CD14-positive monocyte (primary cell): ENCODE measurements at regions not wholly inside any gene's neighbourhood (a gene's known extent, or its start where the extent isn't known, plus 50 kb on each side); places are given as distances from the start of the nearest gene placed in this dataset.

Experiments
- DNase-seq, 3 donors: peaks; one replicate each; pipeline ENCODE4 v3.0.0-alpha.2; 2011 to 2022
- H2AFZ ChIP-seq: 2 replicates; pipeline ENCODE4 v1.6.0; 2012; ENCODE audit warnings: mild to moderate bottlenecking, low read depth, low read length, inconsistent platforms; ENCODE audit not compliant: insufficient read depth, poor library complexity, severe bottlenecking
- H3K27ac ChIP-seq, 2 donors: 1 replicate in 1 of 2; 2 replicates in 1 of 2; pipeline ENCODE4 v1.5.1; 2012 to 2013; ENCODE audit warnings: low read length in 2 of 2, control low read depth in 1 of 2, inconsistent platforms in 1 of 2, low read depth in 1 of 2, mild to moderate bottlenecking in 1 of 2
- H3K27me3 ChIP-seq, 2 donors: one replicate each; pipeline versions ENCODE4 v1.6.0 to v1.6.1; 2011 to 2013; ENCODE audit warnings: low read length in 2 of 2; ENCODE audit not compliant: control insufficient read depth in 2 of 2, insufficient read depth in 2 of 2
- H3K36me3 ChIP-seq, 2 donors: replicated peaks in 1 of 2; 1 replicate in 1 of 2; 2 replicates in 1 of 2; pipeline versions ENCODE4 v1.5.1 to v1.6.1; 2012 to 2013; ENCODE audit warnings: low read length in 2 of 2, control low read depth in 1 of 2, inconsistent platforms in 1 of 2, mild to moderate bottlenecking in 1 of 2; ENCODE audit not compliant: insufficient read depth in 2 of 2, control insufficient read depth in 1 of 2
- H3K4me1 ChIP-seq, 2 donors: 1 replicate in 1 of 2; 2 replicates in 1 of 2; pipeline versions ENCODE4 v1.5.1 to v1.6.1; 2012 to 2013; ENCODE audit warnings: low read length in 2 of 2, control low read depth in 1 of 2, inconsistent platforms in 1 of 2, mild to moderate bottlenecking in 1 of 2, moderate library complexity in 1 of 2; ENCODE audit not compliant: insufficient read depth in 2 of 2, control insufficient read depth in 1 of 2
- H3K4me2 ChIP-seq: replicated peaks from 2 replicates; pipeline ENCODE3; 2012; ENCODE audit warnings: low read length, moderate library complexity, mild to moderate bottlenecking; ENCODE audit not compliant: poor library complexity, severe bottlenecking; ENCODE audit errors: extremely low read depth
- H3K4me3 ChIP-seq, 3 experiments: fragments of 200-600 bp in 1 of 3; sonication (generic) in 1 of 3; replicated peaks in 1 of 3; 1 replicate in 2 of 3; 2 replicates in 1 of 3; pipeline ENCODE4 v1.5.1; 2011 to 2013; ENCODE audit warnings: low read length in 3 of 3, mild to moderate bottlenecking in 3 of 3, control low read depth in 2 of 3, low read depth in 2 of 3, inconsistent platforms in 1 of 3, moderate library complexity in 1 of 3
- H3K79me2 ChIP-seq: 2 replicates; pipeline ENCODE4 v1.6.0; 2012; ENCODE audit warnings: mild to moderate bottlenecking, control low read depth, inconsistent platforms, low read length, moderate library complexity; ENCODE audit not compliant: insufficient read depth
- H3K9ac ChIP-seq: 2 replicates; pipeline ENCODE4 v1.6.0; 2017; ENCODE audit warnings: low read length, mild to moderate bottlenecking; ENCODE audit not compliant: insufficient read depth, poor library complexity, severe bottlenecking
- H3K9me3 ChIP-seq, 2 donors: replicated peaks in 1 of 2; 1 replicate in 1 of 2; 2 replicates in 1 of 2; pipeline versions ENCODE4 v1.5.1 to v1.6.1; 2012 to 2013; ENCODE audit warnings: low read length in 2 of 2, control low read depth in 1 of 2; ENCODE audit not compliant: control insufficient read depth in 1 of 2, insufficient read depth in 1 of 2
- H4K20me1 ChIP-seq: 2 replicates; pipeline ENCODE4 v1.6.0; 2012; ENCODE audit warnings: mild to moderate bottlenecking, low read length, control low read depth, moderate library complexity; ENCODE audit not compliant: insufficient read depth
- H3K27ac Mint-ChIP-seq, 7 donors: one replicate each; pipeline ENCODE4 v1.8.0; 2020; ENCODE audit warnings: mild to moderate bottlenecking in 7 of 7, mixed read lengths in 7 of 7, moderate library complexity in 6 of 7, inconsistent platforms in 2 of 7
- H3K27me3 Mint-ChIP-seq, 3 donors: one replicate each; pipeline ENCODE4 v1.8.0; 2021 to 2022; ENCODE audit warnings: low read depth in 3 of 3, mild to moderate bottlenecking in 3 of 3, mixed read lengths in 3 of 3, moderate library complexity in 3 of 3, inconsistent platforms in 1 of 3
- H3K36me3 Mint-ChIP-seq, 2 donors: one replicate each; pipeline ENCODE4 v1.8.0; 2020; ENCODE audit warnings: mixed read lengths in 2 of 2, inconsistent platforms in 1 of 2, mild to moderate bottlenecking in 1 of 2
- H3K4me1 Mint-ChIP-seq: one replicate; pipeline ENCODE4 v1.8.0; 2020; ENCODE audit warnings: mild to moderate bottlenecking, mixed read lengths
- H3K4me3 Mint-ChIP-seq, 2 donors: one replicate each; pipeline ENCODE4 v1.8.0; 2020; ENCODE audit warnings: mild to moderate bottlenecking in 2 of 2, mixed read lengths in 2 of 2, moderate library complexity in 1 of 2
- H3K9me3 Mint-ChIP-seq, 7 donors: one replicate each; pipeline ENCODE4 v1.8.0; 2020 to 2022; ENCODE audit warnings: mixed read lengths in 7 of 7, mild to moderate bottlenecking in 6 of 7, moderate library complexity in 6 of 7, inconsistent platforms in 2 of 7
- whole genome bisulfite sequencing: methylation state at CpG from one replicate; pipeline ENCODE4 v1.1.5; 2013; ENCODE audit warnings: missing lambda C conversion rate; ENCODE audit not compliant: insufficient coverage; 5-methylcytosine and 5-hydroxymethylcytosine counted together
- intact Hi-C, 2 donors: fragments of 100-400 bp; cut with micrococcal nuclease; formaldehyde crosslinking; loops; one replicate each; pipeline versions ENCODE4 v1.15.0 to v1.15.1; 2023
- TF ChIP-seq, protein P1 (sequence below): fragments of 200-600 bp; IDR thresholded peaks from one replicate; pipeline ENCODE4 v1.8.0; 2022; ENCODE audit warnings: antibody characterized with exemption, mild to moderate bottlenecking

- Histone ChIP-seq H3K27ac (no peak overlapping the region), H3K4me2 (no peak overlapping the region), H3K9me3 (no peaks in the 10 kb centered on the region), H3K27me3 (no peaks in the 10 kb centered on the region), H3K4me1 (no peaks in the 10 kb centered on the region), H3K4me3 (no peak overlapping the region), H2AFZ (no peak overlapping the region), H3K9ac (no peak overlapping the region), H3K79me2 (no peaks in the 10 kb centered on the region), H4K20me1 (no peaks in the 10 kb centered on the region), H3K36me3 (no peaks in the 10 kb centered on the region)
- TF ChIP-seq, protein P1, sequence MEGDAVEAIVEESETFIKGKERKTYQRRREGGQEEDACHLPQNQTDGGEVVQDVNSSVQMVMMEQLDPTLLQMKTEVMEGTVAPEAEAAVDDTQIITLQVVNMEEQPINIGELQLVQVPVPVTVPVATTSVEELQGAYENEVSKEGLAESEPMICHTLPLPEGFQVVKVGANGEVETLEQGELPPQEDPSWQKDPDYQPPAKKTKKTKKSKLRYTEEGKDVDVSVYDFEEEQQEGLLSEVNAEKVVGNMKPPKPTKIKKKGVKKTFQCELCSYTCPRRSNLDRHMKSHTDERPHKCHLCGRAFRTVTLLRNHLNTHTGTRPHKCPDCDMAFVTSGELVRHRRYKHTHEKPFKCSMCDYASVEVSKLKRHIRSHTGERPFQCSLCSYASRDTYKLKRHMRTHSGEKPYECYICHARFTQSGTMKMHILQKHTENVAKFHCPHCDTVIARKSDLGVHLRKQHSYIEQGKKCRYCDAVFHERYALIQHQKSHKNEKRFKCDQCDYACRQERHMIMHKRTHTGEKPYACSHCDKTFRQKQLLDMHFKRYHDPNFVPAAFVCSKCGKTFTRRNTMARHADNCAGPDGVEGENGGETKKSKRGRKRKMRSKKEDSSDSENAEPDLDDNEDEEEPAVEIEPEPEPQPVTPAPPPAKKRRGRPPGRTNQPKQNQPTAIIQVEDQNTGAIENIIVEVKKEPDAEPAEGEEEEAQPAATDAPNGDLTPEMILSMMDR: no peak
- H3K4me1 Mint-ChIP-seq: no peaks in the 10 kb centered on the region
- H3K27ac Mint-ChIP-seq: no peak overlapping the region
- intact Hi-C loops: no loop called here
- H3K36me3 Mint-ChIP-seq: no peaks in the 10 kb centered on the region
- no peaks in the 10 kb centered on the region for H3K27me3 Mint-ChIP-seq
- WGBS: 88% methylated on average over 2 of the region's 4 CpGs
- H3K9me3 Mint-ChIP-seq: peaks cover 0 to 3% (median 2%) of the 10 kb centered on the region in 7 donors
- DNase-seq: no peak
- H3K4me3 Mint-ChIP-seq: no peak overlapping the region
These were observed 296.4 kb upstream of the RND3 start for GRCh38 chr2:150783896-150784295.

DNA sequence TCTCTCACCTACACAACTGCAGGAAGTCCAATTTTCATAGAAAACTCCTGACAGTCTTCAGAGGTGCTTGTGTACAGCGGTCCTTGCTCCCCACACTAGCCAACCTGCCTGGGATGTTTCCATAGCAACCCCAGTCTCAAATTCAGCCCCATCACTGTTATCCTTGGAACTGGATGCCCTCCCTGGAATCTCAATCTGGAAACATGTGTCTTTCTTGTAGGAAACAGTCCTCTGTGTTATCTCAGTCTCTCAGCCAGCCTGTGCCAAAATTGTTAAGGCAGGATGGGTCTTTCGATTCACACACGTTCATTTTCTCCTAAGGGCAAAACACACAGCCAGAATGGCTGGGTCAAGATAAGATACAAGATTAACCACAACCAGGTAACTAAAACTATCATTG, 295.5 kb upstream of the RND3 start:
- H3K27ac Mint-ChIP-seq: no peak overlapping the region
- Histone ChIP-seq H3K27ac (no peak overlapping the region), H4K20me1 (no peaks in the 10 kb centered on the region), H3K79me2 (no peaks in the 10 kb centered on the region), H3K4me2 (no peak overlapping the region), H2AFZ (no peak overlapping the region), H3K9me3 (no peaks in the 10 kb centered on the region), H3K4me3 (no peak overlapping the region), H3K27me3 (no peaks in the 10 kb centered on the region), H3K9ac (no peak overlapping the region), H3K36me3 (no peaks in the 10 kb centered on the region), H3K4me1 (no peaks in the 10 kb centered on the region)
- TF ChIP-seq, protein P1: no peak
- H3K9me3 Mint-ChIP-seq: peaks cover 0 to 3% (median 2%) of the 10 kb centered on the region in 7 donors
- intact Hi-C loops: no loop called here
- DNase-seq: no peak
- no peaks in the 10 kb centered on the region for H3K4me1 Mint-ChIP-seq
- no peaks in the 10 kb centered on the region for H3K36me3 Mint-ChIP-seq
- H3K4me3 Mint-ChIP-seq: no peak overlapping the region
- H3K27me3 Mint-ChIP-seq: no peaks in the 10 kb centered on the region
- WGBS: 87% methylated on average over 3 of the region's 3 CpGs
